ENCODE measurements at regions not wholly inside any gene's neighbourhood (a gene's known extent, or its start where the extent isn't known, plus 50 kb on each side); places are given as distances from the start of the nearest gene placed in this dataset.

DNA sequence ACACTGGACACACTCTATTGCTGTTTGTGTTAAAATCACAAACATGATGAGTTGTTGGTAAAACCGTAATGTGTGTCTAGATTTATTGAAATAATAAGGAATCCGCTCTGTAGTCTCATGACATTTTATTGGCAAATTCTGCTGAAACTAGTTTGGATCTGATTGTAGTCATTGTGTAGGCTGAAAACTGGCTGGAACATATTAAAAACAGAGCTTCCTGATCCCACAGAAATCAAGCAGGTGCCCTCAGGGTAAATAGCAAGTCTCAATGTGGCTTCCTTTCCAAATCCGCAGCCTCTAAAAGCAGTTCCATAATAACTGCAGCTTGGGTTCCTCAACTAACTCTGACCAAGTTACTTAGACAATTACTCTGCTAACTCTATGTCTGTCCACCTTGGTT lies 427.5 kb upstream of the KIF2A start:
- ATAC-seq: no peak
- H3K4me1 ChIP-seq: no peaks in the 10 kb centered on the region
- H3K27me3 ChIP-seq: peaks cover 0 to 5% (median 0%) of the 10 kb centered on the region in 7 donors
- no peak overlapping the region for H3K4me3 ChIP-seq
- no peak overlapping the region for H3K27ac ChIP-seq
- H3K36me3 ChIP-seq: no peaks in the 10 kb centered on the region
- TF ChIP-seq, protein P1, sequence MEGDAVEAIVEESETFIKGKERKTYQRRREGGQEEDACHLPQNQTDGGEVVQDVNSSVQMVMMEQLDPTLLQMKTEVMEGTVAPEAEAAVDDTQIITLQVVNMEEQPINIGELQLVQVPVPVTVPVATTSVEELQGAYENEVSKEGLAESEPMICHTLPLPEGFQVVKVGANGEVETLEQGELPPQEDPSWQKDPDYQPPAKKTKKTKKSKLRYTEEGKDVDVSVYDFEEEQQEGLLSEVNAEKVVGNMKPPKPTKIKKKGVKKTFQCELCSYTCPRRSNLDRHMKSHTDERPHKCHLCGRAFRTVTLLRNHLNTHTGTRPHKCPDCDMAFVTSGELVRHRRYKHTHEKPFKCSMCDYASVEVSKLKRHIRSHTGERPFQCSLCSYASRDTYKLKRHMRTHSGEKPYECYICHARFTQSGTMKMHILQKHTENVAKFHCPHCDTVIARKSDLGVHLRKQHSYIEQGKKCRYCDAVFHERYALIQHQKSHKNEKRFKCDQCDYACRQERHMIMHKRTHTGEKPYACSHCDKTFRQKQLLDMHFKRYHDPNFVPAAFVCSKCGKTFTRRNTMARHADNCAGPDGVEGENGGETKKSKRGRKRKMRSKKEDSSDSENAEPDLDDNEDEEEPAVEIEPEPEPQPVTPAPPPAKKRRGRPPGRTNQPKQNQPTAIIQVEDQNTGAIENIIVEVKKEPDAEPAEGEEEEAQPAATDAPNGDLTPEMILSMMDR (IDR thresholded peaks at IDR 0.05): no peak
- no peaks in the 10 kb centered on the region for H3K9me3 ChIP-seq
- intact Hi-C loops (cut with DNase I): no loop called here
- 92 to 94% methylated on average over 3 of the region's 3 CpGs for WGBS, 2 donors
- DNase-seq: no peak

DNA sequence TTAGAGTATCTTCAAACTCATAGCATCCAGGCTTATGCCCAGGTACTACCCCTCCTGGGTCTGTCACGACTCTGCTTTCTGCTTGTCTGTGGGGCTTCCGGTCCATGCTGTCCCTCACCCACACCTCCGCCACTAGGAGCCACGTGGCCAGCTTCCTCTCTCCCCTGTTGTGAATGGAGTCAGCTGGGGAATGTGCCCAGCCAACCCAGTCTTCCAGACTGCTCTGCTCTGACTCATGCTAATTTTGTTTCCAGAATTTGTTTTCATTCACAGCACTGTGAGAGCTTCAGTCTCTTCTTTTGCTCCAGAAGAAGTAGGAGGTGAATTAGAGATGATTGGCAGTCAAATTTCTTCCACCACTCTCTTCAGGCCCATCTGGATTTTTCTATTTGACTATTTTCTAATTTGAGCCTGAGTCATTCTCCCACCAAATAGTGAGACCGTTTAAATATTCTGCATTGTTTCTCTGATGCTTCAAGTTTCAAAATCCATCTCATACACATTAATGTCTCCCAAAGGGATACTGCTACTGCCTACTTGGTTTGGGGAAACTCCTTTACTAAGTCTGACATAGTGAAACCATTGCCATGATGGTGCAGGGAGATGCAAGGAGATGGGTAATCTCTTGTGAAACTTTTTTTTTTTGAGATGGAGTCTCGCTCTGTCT lies 424.1 kb upstream of the KIF2A start:
- Histone ChIP-seq H3K27ac (no peak overlapping the region), H3K36me3 (no peaks in the 10 kb centered on the region), H3K27me3 (peaks cover 0 to 12% (median 4%) of the 10 kb centered on the region in 7 donors), H3K4me1 (no peaks in the 10 kb centered on the region), H3K4me3 (no peak overlapping the region), H3K9me3 (no peaks in the 10 kb centered on the region)
- ATAC-seq (peak in 1 of 8 donors; percentile 60), DNase-seq (no peak)
- TF ChIP-seq, protein P1 (IDR thresholded peaks at IDR 0.05): no peak
- intact Hi-C loops (cut with DNase I): no loop called here
- WGBS, 2 donors: 38 to 54% methylated on average over 6 of the region's 6 CpGs

DNA sequence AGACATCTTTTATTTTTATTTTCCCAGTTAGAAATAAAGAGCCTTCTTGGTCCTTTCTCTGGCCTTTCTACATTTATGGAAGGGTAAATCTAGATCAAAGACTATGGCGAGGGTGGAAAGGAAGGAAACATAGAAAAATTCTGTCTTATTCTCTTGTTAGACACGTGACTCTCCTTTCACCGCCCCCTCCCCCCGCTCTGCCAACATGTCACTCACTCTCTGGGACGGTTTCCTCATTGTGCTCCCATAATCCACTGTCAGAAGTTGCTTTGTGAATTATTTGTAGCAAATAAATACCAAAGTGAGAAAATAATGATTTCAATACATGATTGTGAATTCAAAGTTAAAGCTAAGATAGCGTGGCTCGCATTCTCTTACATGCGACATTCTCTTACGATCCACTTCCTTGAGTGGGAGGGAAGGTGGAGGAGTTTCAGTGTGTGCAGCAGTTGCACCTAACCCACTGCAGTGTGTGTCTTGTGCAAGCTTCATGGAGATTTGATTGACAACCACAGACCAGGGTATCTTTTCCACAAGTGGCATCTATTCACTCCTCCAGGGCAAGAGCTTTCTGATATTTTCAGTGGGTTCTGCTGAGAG lies 423.0 kb upstream of the KIF2A start:
- Histone ChIP-seq H3K36me3 (no peaks in the 10 kb centered on the region), H3K4me3 (no peak overlapping the region), H3K27me3 (peaks cover 0 to 14% (median 6%) of the 10 kb centered on the region in 7 donors), H3K27ac (no peak overlapping the region), H3K9me3 (no peaks in the 10 kb centered on the region), H3K4me1 (no peaks in the 10 kb centered on the region)
- intact Hi-C loops (cut with DNase I): no loop called here
- no peak for DNase-seq
- TF ChIP-seq, protein P1 (IDR thresholded peaks at IDR 0.05): no peak
- WGBS, 2 donors: 72 to 75% methylated on average over 9 of the region's 9 CpGs
- ATAC-seq: no peak

DNA sequence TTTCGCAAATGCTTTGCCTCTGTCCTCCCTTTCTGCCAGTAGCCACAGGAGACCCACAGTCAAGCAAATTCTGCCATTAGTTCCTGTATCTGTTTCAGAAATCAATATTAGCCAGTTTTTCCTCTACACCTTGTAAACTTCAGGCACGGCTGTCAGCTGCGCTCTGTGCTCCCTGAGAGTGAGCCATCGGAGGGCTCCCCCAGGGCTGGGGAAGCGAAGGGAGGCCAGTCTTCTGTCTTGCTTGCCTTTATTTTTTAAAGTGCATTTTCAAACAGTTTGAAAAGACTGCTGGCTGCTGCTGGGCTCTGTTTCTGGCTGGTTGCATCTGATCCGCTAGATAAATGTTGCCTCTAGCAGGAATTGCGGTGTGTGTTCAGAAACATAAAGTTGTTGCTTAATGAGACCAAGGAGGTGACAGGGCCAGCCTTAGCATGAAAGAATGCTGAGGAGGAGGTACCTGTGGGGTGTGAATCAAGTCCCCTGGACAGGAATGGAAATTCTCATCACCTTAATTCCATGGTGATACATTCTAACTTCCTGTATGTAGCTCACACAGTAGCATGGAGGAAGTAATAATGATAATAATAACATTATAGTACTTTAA lies 421.7 kb upstream of the KIF2A start:
- no peak overlapping the region for H3K4me3 ChIP-seq
- TF ChIP-seq, protein P1 (IDR thresholded peaks at IDR 0.05): no peak
- intact Hi-C loops (cut with DNase I): no loop called here
- H3K27me3 ChIP-seq: peaks cover 0 to 14% (median 6%) of the 10 kb centered on the region in 7 donors
- H3K4me1 ChIP-seq: no peaks in the 10 kb centered on the region
- peaks cover 0 to 11% (median 0%) of the 10 kb centered on the region in 11 donors for H3K9me3 ChIP-seq
- H3K36me3 ChIP-seq: no peaks in the 10 kb centered on the region
- no peak overlapping the region for H3K27ac ChIP-seq
- WGBS, 2 donors: 80 to 86% methylated on average over 7 of the region's 7 CpGs
- ATAC-seq: no peak
- DNase-seq: no peak
